Vagina (tissue), 2 donors: ENCODE measurements at regions not wholly inside any gene's neighbourhood (a gene's known extent, or its start where the extent isn't known, plus 50 kb on each side); places are given as distances from the start of the nearest gene placed in this dataset.

ENCODE experiments used
- POLR2A ChIP-seq, 2 donors: fragments of 450-650 bp; IDR thresholded peaks; one replicate each; pipeline ENCODE4 v1.6.1; 2017; ENCODE audit warnings: antibody characterized with exemption in 2 of 2, mild to moderate bottlenecking in 2 of 2, moderate library complexity in 2 of 2
- TF ChIP-seq, protein P1 (sequence below), 3 experiments: fragments of 450-650 bp in 2 of 3; fragments of 200-600 bp in 1 of 3; sonication (generic) in 1 of 3; IDR thresholded peaks; one replicate each; pipeline ENCODE4 v1.5.1; 2017 to 2019; ENCODE audit warnings: antibody characterized with exemption in 3 of 3, mild to moderate bottlenecking in 2 of 3, moderate library complexity in 2 of 3

GRCh38 chr3:95302044-95302443, 1239.2 kb downstream of the NSUN3 start:
- TF ChIP-seq, protein P1, sequence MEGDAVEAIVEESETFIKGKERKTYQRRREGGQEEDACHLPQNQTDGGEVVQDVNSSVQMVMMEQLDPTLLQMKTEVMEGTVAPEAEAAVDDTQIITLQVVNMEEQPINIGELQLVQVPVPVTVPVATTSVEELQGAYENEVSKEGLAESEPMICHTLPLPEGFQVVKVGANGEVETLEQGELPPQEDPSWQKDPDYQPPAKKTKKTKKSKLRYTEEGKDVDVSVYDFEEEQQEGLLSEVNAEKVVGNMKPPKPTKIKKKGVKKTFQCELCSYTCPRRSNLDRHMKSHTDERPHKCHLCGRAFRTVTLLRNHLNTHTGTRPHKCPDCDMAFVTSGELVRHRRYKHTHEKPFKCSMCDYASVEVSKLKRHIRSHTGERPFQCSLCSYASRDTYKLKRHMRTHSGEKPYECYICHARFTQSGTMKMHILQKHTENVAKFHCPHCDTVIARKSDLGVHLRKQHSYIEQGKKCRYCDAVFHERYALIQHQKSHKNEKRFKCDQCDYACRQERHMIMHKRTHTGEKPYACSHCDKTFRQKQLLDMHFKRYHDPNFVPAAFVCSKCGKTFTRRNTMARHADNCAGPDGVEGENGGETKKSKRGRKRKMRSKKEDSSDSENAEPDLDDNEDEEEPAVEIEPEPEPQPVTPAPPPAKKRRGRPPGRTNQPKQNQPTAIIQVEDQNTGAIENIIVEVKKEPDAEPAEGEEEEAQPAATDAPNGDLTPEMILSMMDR (IDR thresholded peaks at IDR 0.05), result no peak
- no peak for TF ChIP-seq POLR2A (IDR thresholded peaks at IDR 0.05)
